ENCODE measurements at regions not wholly inside any gene's neighbourhood (a gene's known extent, or its start where the extent isn't known, plus 50 kb on each side); places are given as distances from the start of the nearest gene placed in this dataset.

- no peak for TF ChIP-seq CTCF (IDR thresholded peaks at IDR 0.05)
- TF ChIP-seq POLR2A (IDR thresholded peaks at IDR 0.05) = no peak
Observed at GRCh38 chr1:164223378-164223777, 335.6 kb upstream of the PBX1 start.
